H1 (cell line): ENCODE measurements at regions not wholly inside any gene's neighbourhood (a gene's known extent, or its start where the extent isn't known, plus 50 kb on each side); places are given as distances from the start of the nearest gene placed in this dataset.
"Not testable (repeated sequence)": the region's sequence is repeated elsewhere in the genome, so short reads cannot be mapped to it uniquely, and the experiment has no call there.

ENCODE experiments used
- CBX5 ChIP-seq: fragments of 300-800, 300-1000 bp; sonication (generic); IDR thresholded peaks from 2 replicates; pipeline ENCODE4 v1.7.1; 2016; ENCODE audit warnings: antibody characterized with exemption, low read length, low read depth
- CTCF ChIP-seq, 3 experiments: IDR thresholded peaks; 1 replicate in 2 of 3; 2 replicates in 1 of 3; pipeline versions ENCODE4 v1.5.1 to v1.6.1; 2011; ENCODE audit warnings: low read length in 3 of 3, mild to moderate bottlenecking in 3 of 3, inconsistent platforms in 2 of 3, low read depth in 1 of 3, moderate library complexity in 1 of 3; ENCODE audit not compliant: insufficient read depth in 1 of 3; ENCODE audit errors: control extremely low read depth in 1 of 3
- EP300 ChIP-seq, 2 experiments: IDR thresholded peaks; 1 replicate in 1 of 2; 2 replicates in 1 of 2; pipeline ENCODE4 v1.6.1; 2011 to 2012; ENCODE audit warnings: low read depth in 2 of 2, low read length in 2 of 2, mild to moderate bottlenecking in 2 of 2, borderline replicate concordance in 1 of 2, inconsistent platforms in 1 of 2, moderate library complexity in 1 of 2
- GABPA ChIP-seq: IDR thresholded peaks from 2 replicates; pipeline ENCODE4 v1.6.1; 2011; ENCODE audit warnings: mild to moderate bottlenecking, low read length, moderate library complexity, borderline replicate concordance; ENCODE audit not compliant: insufficient read depth
- JUN ChIP-seq: IDR thresholded peaks from 2 replicates; pipeline ENCODE4 v1.6.1; 2011; ENCODE audit warnings: low read depth, mild to moderate bottlenecking, improper control_type of control experiment, low read length
- MAX ChIP-seq: IDR thresholded peaks from 2 replicates; pipeline ENCODE4 v1.6.1; 2012; ENCODE audit warnings: inconsistent platforms
- PHF8 ChIP-seq: fragments of 200-600 bp; sonication (generic); conservative IDR thresholded peaks from 2 replicates; pipeline ENCODE4 v1.7.1; 2012; ENCODE audit warnings: low read depth, mild to moderate bottlenecking, inconsistent platforms, low read length, moderate library complexity
- POLR2A ChIP-seq, 2 experiments: IDR thresholded peaks; 1 replicate in 1 of 2; 2 replicates in 1 of 2; pipeline ENCODE4 v1.6.1; 2011; ENCODE audit warnings: low read depth in 2 of 2, low read length in 2 of 2, mild to moderate bottlenecking in 2 of 2; ENCODE audit errors: control extremely low read depth in 1 of 2
- RAD21 ChIP-seq, 2 experiments: IDR thresholded peaks in 1 of 2; conservative IDR thresholded peaks in 1 of 2; 2 replicates each; pipeline ENCODE4 v1.6.1; 2011; ENCODE audit warnings: low read depth in 2 of 2, low read length in 2 of 2, improper control_type of control experiment in 1 of 2, inconsistent platforms in 1 of 2, mild to moderate bottlenecking in 1 of 2, moderate library complexity in 1 of 2
- SP1 ChIP-seq: IDR thresholded peaks from 2 replicates; pipeline ENCODE4 v1.6.1; 2011; ENCODE audit warnings: low read depth, low read length
- SUZ12 ChIP-seq: fragments of 200-600 bp; sonication (generic); IDR thresholded peaks from 2 replicates; pipeline ENCODE4 v1.6.1; 2012; ENCODE audit warnings: mild to moderate bottlenecking, inconsistent platforms, low read length, moderate library complexity, mixed read lengths
- TAF1 ChIP-seq: IDR thresholded peaks from 2 replicates; pipeline ENCODE4 v1.6.1; 2011; ENCODE audit warnings: mild to moderate bottlenecking, low read depth, low read length
- USF2 ChIP-seq: IDR thresholded peaks from 2 replicates; pipeline ENCODE4 v1.6.1; 2011; ENCODE audit warnings: low read length, improper control_type of control experiment
- ZNF274 ChIP-seq: IDR thresholded peaks from 2 replicates; pipeline ENCODE4 v1.7.0; 2012; ENCODE audit warnings: low read length, borderline replicate concordance; ENCODE audit errors: extremely low read depth

GRCh38 chr4:104326991-104327694 is 167.6 kb downstream of the CXXC4 start:
- TF ChIP-seq SUZ12; TAF1; POLR2A (IDR thresholded peaks at IDR 0.05; ENCODE audit: control extremely low read depth in 1 of 2, low read depth in 2 of 2, low read length in 2 of 2); EP300 (IDR thresholded peaks at IDR 0.05; ENCODE audit: borderline replicate concordance in 1 of 2, low read depth in 2 of 2, low read length in 2 of 2); CTCF (IDR thresholded peaks at IDR 0.05; ENCODE audit: control extremely low read depth in 1 of 3, insufficient read depth in 1 of 3, low read depth in 1 of 3, low read length in 3 of 3); USF2; MAX; ZNF274; PHF8; GABPA; CBX5; SP1; JUN; RAD21 (IDR thresholded peaks at IDR 0.05 in 1 of 2, conservative IDR thresholded peaks at IDR 0.05 in 1 of 2; ENCODE audit: low read depth in 2 of 2, low read length in 2 of 2): not testable (repeated sequence)
